ENCODE measurements at regions not wholly inside any gene's neighbourhood (a gene's known extent, or its start where the extent isn't known, plus 50 kb on each side); places are given as distances from the start of the nearest gene placed in this dataset.

DNA sequence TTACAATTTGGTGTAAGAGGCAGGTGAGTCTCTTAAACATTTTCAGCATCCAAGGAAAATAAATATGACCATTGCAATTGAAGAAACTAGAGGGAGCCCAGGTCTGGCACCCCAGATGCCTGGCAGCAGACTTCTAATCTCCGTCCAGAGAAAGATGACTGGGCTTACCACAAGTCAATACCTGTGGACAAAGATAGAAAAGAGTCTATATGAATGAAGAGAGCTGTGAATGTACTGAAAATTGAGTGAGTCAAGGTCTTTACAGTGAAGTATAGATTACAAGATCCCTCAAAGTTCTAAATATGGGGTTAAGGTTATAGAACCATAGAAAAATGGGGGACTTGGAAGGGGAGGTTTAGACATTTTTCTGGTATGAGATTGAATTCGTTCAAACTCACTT, 827.4 kb upstream of the NR2F2 start:
- Histone ChIP-seq H3K56ac (replicated peaks; ENCODE audit: insufficient read length, low read depth, low read length) (no peak overlapping the region), H2AK5ac (ENCODE audit: low read depth, low read length) (no peak overlapping the region), H2BK12ac (ENCODE audit: low read depth, low read length) (no peak overlapping the region), H3K79me2 (ENCODE audit: control insufficient read depth in 1 of 2, insufficient read depth in 2 of 2, low read length in 2 of 2) (no peaks in the 10 kb centered on the region), H2BK15ac (ENCODE audit: low read length) (no peak overlapping the region), H2AFZ (ENCODE audit: low read length) (no peak overlapping the region), H3K4ac (replicated peaks; ENCODE audit: insufficient read length, low read depth, low read length) (no peak overlapping the region), H2BK20ac (ENCODE audit: low read length) (no peak overlapping the region), H2BK5ac (ENCODE audit: low read depth, low read length) (no peak overlapping the region), H3K23ac (ENCODE audit: insufficient read length) (no peak overlapping the region), H3K27ac (ENCODE audit: low read depth, low read length) (no peak overlapping the region), H4K5ac (ENCODE audit: insufficient read length, low read depth, low read length) (no peak overlapping the region), H3K36me3 (ENCODE audit: control insufficient read depth in 2 of 4, insufficient read depth in 4 of 4, low read length in 3 of 4) (no peaks in the 10 kb centered on the region), H3K23me2 (ENCODE audit: low read depth, low read length) (peaks cover 1% of the 10 kb centered on the region; the same call in 1 of the 2 replicates), H3K9me3 (ENCODE audit: insufficient read depth in 2 of 2, low read depth in 1 of 2, low read length in 1 of 2) (no peaks in the 10 kb centered on the region), H3K14ac (ENCODE audit: insufficient read length) (no peak overlapping the region), H3K27me3 (replicated peaks in 1 of 4; ENCODE audit: control insufficient read depth in 3 of 4, extremely low read depth in 1 of 4, insufficient read depth in 3 of 4, low read length in 3 of 4) (no peaks in the 10 kb centered on the region), H3K79me1 (ENCODE audit: low read depth, low read length) (no peaks in the 10 kb centered on the region), H4K20me1 (replicated peaks in 1 of 2; ENCODE audit: control insufficient read depth in 1 of 2, insufficient read depth in 2 of 2, low read length in 2 of 2) (no peaks in the 10 kb centered on the region), H3K4me1 (replicated peaks in 1 of 4; ENCODE audit: control insufficient read depth in 3 of 4, insufficient read depth in 4 of 4, low read length in 3 of 4) (no peaks in the 10 kb centered on the region), H3K18ac (ENCODE audit: extremely low read depth, low read length) (no peak overlapping the region), H3K4me3 (ENCODE audit: extremely low read depth in 1 of 4, insufficient read depth in 2 of 4, low read depth in 3 of 4, low read length in 4 of 4) (no peak overlapping the region), H3K9ac (replicated peaks in 1 of 4; ENCODE audit: extremely low read depth in 1 of 4, low read depth in 3 of 4, low read length in 3 of 4) (no peak overlapping the region), H4K8ac (ENCODE audit: extremely low read depth, insufficient read depth, low read length) (no peak overlapping the region), H4K91ac (replicated peaks; ENCODE audit: insufficient read length, low read length) (no peak overlapping the region), H3K4me2 (ENCODE audit: insufficient read depth in 1 of 2, low read depth in 2 of 2, low read length in 2 of 2) (no peak overlapping the region), H2BK120ac (replicated peaks; ENCODE audit: low read depth, low read length) (no peak overlapping the region)
- FAIRE-seq (no peak), DNase-seq (ENCODE audit: low read depth in 1 of 2, low spot score in 2 of 2) (no peak)
- WGBS, 2 experiments (ENCODE audit: extremely low coverage in 1 of 2, insufficient coverage in 1 of 2, insufficient read length in 1 of 2, insufficient replicate concordance in 2 of 2, low coverage in 1 of 2, low lambda C conversion rate in 2 of 2, missing lambda C conversion rate in 1 of 2): 84% methylated on average over 2 of the region's 2 CpGs; no CpG with 5 or more reads in 1 of the 2 experiments
- CTCF ChIA-PET (ENCODE audit: partially characterized antibody): no interaction called here
- POLR2A ChIA-PET (ENCODE audit: partially characterized antibody): no interaction called here
- no peak for TF ChIP-seq EP300 (IDR thresholded peaks at IDR 0.05; ENCODE audit: borderline replicate concordance in 1 of 2, low read depth in 2 of 2, low read length in 2 of 2)
- TF ChIP-seq EGR1 (IDR thresholded peaks at IDR 0.05; ENCODE audit: borderline replicate concordance, low read depth, low read length): no peak
- TF ChIP-seq FOSL1 (IDR thresholded peaks at IDR 0.05; ENCODE audit: insufficient read depth, low read depth, low read length): no peak
- TF ChIP-seq HDAC2 (IDR thresholded peaks at IDR 0.05; ENCODE audit: borderline replicate concordance in 1 of 2, low read depth in 2 of 2, low read length in 2 of 2): no peak
- no peak for TF ChIP-seq ASH2L (IDR thresholded peaks at IDR 0.05; ENCODE audit: low read length)
- TF ChIP-seq BRCA1 (IDR thresholded peaks at IDR 0.05; ENCODE audit: low read depth, low read length): no peak
- no peak for TF ChIP-seq CEBPB (IDR thresholded peaks at IDR 0.05; ENCODE audit: low read depth, low read length)
- TF ChIP-seq, protein P1, sequence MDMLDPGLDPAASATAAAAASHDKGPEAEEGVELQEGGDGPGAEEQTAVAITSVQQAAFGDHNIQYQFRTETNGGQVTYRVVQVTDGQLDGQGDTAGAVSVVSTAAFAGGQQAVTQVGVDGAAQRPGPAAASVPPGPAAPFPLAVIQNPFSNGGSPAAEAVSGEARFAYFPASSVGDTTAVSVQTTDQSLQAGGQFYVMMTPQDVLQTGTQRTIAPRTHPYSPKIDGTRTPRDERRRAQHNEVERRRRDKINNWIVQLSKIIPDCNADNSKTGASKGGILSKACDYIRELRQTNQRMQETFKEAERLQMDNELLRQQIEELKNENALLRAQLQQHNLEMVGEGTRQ (IDR thresholded peaks at IDR 0.05; ENCODE audit: low read length): no peak
- TF ChIP-seq, protein P2, sequence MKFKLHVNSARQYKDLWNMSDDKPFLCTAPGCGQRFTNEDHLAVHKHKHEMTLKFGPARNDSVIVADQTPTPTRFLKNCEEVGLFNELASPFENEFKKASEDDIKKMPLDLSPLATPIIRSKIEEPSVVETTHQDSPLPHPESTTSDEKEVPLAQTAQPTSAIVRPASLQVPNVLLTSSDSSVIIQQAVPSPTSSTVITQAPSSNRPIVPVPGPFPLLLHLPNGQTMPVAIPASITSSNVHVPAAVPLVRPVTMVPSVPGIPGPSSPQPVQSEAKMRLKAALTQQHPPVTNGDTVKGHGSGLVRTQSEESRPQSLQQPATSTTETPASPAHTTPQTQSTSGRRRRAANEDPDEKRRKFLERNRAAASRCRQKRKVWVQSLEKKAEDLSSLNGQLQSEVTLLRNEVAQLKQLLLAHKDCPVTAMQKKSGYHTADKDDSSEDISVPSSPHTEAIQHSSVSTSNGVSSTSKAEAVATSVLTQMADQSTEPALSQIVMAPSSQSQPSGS (IDR thresholded peaks at IDR 0.05; ENCODE audit: low read length): no peak
- TF ChIP-seq, protein P3, sequence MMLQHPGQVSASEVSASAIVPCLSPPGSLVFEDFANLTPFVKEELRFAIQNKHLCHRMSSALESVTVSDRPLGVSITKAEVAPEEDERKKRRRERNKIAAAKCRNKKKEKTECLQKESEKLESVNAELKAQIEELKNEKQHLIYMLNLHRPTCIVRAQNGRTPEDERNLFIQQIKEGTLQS (IDR thresholded peaks at IDR 0.05; ENCODE audit: insufficient read depth, low read depth, low read length): no peak
- TF ChIP-seq TEAD4 (IDR thresholded peaks at IDR 0.05; ENCODE audit: low read depth, low read length): no peak

All from H1 (cell line).